Stomach (tissue), 8 donors: ENCODE measurements at regions not wholly inside any gene's neighbourhood (a gene's known extent, or its start where the extent isn't known, plus 50 kb on each side); places are given as distances from the start of the nearest gene placed in this dataset.
"Not testable (repeated sequence)": the region's sequence is repeated elsewhere in the genome, so short reads cannot be mapped to it uniquely, and the experiment has no call there.

Source experiments
- DNase-seq, 2 donors: peaks; one replicate each; pipeline versions ENCODE4 v3.0.0 to v3.0.0-alpha.2; 2013 to 2019
- H3K27ac ChIP-seq, 5 donors: fragments of 200-600 bp in 4 of 5; sonication (generic) in 4 of 5; one replicate each; pipeline ENCODE4 v1.5.1; 2013 to 2019; ENCODE audit warnings: mild to moderate bottlenecking in 1 of 5, moderate library complexity in 1 of 5
- H3K27me3 ChIP-seq, 3 donors: fragments of 200-600 bp; sonication (generic); one replicate each; pipeline ENCODE4 v1.5.1; 2017 to 2019; ENCODE audit warnings: mixed run types in 1 of 3
- H3K36me3 ChIP-seq, 4 donors: fragments of 200-600 bp; sonication (generic); 1 replicate in 3 of 4; 2 replicates in 1 of 4; pipeline ENCODE4 v1.5.1; 2016 to 2019
- H3K4me1 ChIP-seq, 4 donors: fragments of 200-600 bp; sonication (generic); one replicate each; pipeline ENCODE4 v1.5.1; 2016 to 2019
- H3K4me3 ChIP-seq, 4 donors: fragments of 200-600 bp; sonication (generic) in 3 of 4; one replicate each; pipeline ENCODE4 v1.5.1; 2016 to 2019; ENCODE audit warnings: mild to moderate bottlenecking in 1 of 4
- H3K9me3 ChIP-seq, 4 donors: fragments of 200-600 bp; sonication (generic); one replicate each; pipeline ENCODE4 v1.5.1; 2016 to 2019
- CTCF ChIP-seq, 7 experiments: fragments of 450-650 bp in 4 of 7; fragments of 200-600 bp in 3 of 7; sonication (generic) in 3 of 7; IDR thresholded peaks; one replicate each; pipeline ENCODE4 v1.5.1; 2016 to 2019; ENCODE audit warnings: antibody characterized with exemption in 7 of 7, control low read depth in 2 of 7, mild to moderate bottlenecking in 1 of 7
- EP300 ChIP-seq: sonication (generic); formaldehyde crosslinking; IDR thresholded peaks from one replicate; pipeline ENCODE4 v1.6.1; 2017; ENCODE audit warnings: antibody characterized with exemption
- POLR2A ChIP-seq, 4 donors: fragments of 450-650 bp; IDR thresholded peaks; one replicate each; pipeline ENCODE4 v1.6.1; 2016; ENCODE audit warnings: antibody characterized with exemption in 4 of 4, control low read depth in 2 of 4, mild to moderate bottlenecking in 1 of 4, moderate library complexity in 1 of 4
- POLR2AphosphoS5 ChIP-seq, 3 donors: sonication (generic); formaldehyde crosslinking; IDR thresholded peaks; one replicate each; pipeline ENCODE4 v1.6.1; 2016; ENCODE audit warnings: antibody characterized with exemption in 3 of 3
- WGBS, 5 donors: extraction: QIAGEN DNeasy Blood & Tissue Kit in 3 of 5; methylation state at CpG; one replicate each; pipeline versions ENCODE4 v1.1.5 to v1.1.7; 2013 to 2018; 5-methylcytosine and 5-hydroxymethylcytosine counted together
- intact Hi-C: fragments of 100-400 bp; cut with DNase I; formaldehyde crosslinking; loops from one replicate; pipeline ENCODE4 v1.15.1; 2023; ENCODE audit warnings: low total_unique reads
- donor health status: healthy with polysubstance abuse.
- donor health status: Bipolar disorder and iron deficiency.
- donor health status: healthy.

DNA sequence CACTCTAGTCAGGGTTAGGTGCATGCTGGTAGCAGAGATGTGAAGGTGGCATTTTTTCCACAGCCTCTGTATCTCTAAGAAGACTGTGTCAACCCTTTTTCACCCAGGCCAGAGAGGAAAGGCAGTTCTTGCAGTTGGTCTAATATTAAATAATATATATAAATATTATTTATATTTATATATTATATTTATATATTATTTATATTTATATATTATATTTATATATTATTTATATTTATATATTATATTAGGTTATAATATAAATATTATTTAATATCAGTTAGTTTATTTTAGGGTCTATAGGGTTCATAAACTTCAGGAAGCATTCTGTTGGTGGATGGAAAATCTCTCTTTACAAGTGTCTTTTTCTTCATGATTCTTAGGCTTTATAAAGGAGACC is 218.6 kb upstream of the DMRTA1 start:
- intact Hi-C loops: no loop called here
- Histone ChIP-seq H3K27ac (no peak overlapping the region), H3K4me3 (no peak overlapping the region), H3K27me3 (no peaks in the 10 kb centered on the region), H3K4me1 (no peaks in the 10 kb centered on the region), H3K36me3 (no peaks in the 10 kb centered on the region), H3K9me3 (peaks cover 0 to 29% (median 17%) of the 10 kb centered on the region in 4 donors)
- TF ChIP-seq EP300 (no peak), POLR2AphosphoS5 (IDR thresholded peaks at IDR 0.05) (no peak), POLR2A (IDR thresholded peaks at IDR 0.05) (no peak), CTCF (IDR thresholded peaks at IDR 0.05) (no peak)
- DNase-seq: no peak

DNA sequence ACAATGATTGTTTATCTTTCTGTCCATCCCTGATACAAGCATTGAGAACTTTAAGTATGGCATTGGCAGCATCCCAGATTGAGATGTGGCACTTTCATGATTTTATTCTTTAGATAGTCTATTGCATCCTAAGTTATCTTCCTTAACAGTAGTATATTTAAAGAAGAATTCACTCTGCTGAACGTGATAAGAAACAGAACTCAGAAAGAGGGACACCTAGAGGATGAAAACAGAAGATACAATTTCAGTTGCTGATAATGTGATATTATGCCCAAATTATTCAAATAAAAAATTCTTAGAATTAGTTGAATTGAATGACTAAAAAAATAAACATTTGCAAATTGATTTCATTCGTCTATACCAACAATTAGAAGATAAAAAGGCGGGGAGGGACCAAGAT is 218.1 kb upstream of the DMRTA1 start:
- Histone ChIP-seq H3K4me3 (no peak overlapping the region), H3K27ac (no peak overlapping the region), H3K4me1 (no peaks in the 10 kb centered on the region), H3K27me3 (no peaks in the 10 kb centered on the region), H3K9me3 (peaks cover 0 to 29% (median 17%) of the 10 kb centered on the region in 4 donors), H3K36me3 (no peaks in the 10 kb centered on the region)
- WGBS, 5 donors: 25 to 41% (median 32%) methylated on average over 3 of the region's 3 CpGs
- no peak for DNase-seq
- intact Hi-C loops: no loop called here
- TF ChIP-seq EP300 (no peak), POLR2A (IDR thresholded peaks at IDR 0.05) (no peak), CTCF (IDR thresholded peaks at IDR 0.05) (no peak), POLR2AphosphoS5 (IDR thresholded peaks at IDR 0.05) (no peak)

- TF ChIP-seq CTCF (IDR thresholded peaks at IDR 0.05): no peak
- no peak for TF ChIP-seq POLR2AphosphoS5 (IDR thresholded peaks at IDR 0.05)
- TF ChIP-seq POLR2A (IDR thresholded peaks at IDR 0.05): no peak
- no peak for TF ChIP-seq EP300
- Histone ChIP-seq H3K27me3 (no peaks in the 10 kb centered on the region), H3K4me1 (no peaks in the 10 kb centered on the region), H3K36me3 (no peaks in the 10 kb centered on the region), H3K9me3 (peaks cover 0 to 29% (median 17%) of the 10 kb centered on the region in 4 donors), H3K27ac (no peak overlapping the region), H3K4me3 (no peak overlapping the region)
- intact Hi-C loops: no loop called here
- 73 to 84% (median 80%) methylated on average over 4 of the region's 4 CpGs for WGBS, 5 donors
- no peak for DNase-seq
Measured at GRCh38 chr9:22229069-22229468, 217.6 kb upstream of the DMRTA1 start.

GRCh38 chr9:22231309-22231708 is 215.3 kb upstream of the DMRTA1 start:
- peaks cover 0 to 20% (median 13%) of the 10 kb centered on the region in 4 donors for H3K9me3 ChIP-seq
- H3K36me3 ChIP-seq, DNase-seq, H3K4me3 ChIP-seq, H3K27ac ChIP-seq, intact Hi-C loops, H3K4me1 ChIP-seq, H3K27me3 ChIP-seq: not testable (repeated sequence)

DNA sequence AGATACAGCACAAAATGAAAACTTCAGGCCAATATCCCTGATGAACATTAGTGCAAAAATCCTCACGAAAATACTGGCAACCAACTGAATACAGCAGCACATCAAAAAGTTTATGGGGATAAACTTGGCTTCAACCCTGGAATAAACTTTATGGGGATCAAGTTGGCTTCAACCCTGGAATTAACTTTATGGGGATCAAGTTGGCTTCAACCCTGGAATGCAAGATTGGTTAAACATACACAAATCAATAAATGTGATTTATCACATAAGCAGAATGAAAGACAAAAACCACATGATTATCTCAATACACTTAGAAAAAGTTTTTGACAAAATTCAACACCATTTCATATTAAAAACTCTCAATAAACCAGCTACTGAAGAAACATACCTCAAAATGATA is 213.7 kb upstream of the DMRTA1 start:
- Histone ChIP-seq H3K4me1 (peaks cover 0 to 2% (median 0%) of the 10 kb centered on the region in 4 donors), H3K4me3 (no peak overlapping the region), H3K9me3 (peaks cover 0 to 20% (median 13%) of the 10 kb centered on the region in 4 donors), H3K36me3 (no peaks in the 10 kb centered on the region), H3K27ac (no peak overlapping the region), H3K27me3 (no peaks in the 10 kb centered on the region)
- 58 to 82% (median 75%) methylated on average over 1 of the region's 1 CpG for WGBS, 5 donors
- no peak for DNase-seq
- intact Hi-C loops: no loop called here
- TF ChIP-seq POLR2AphosphoS5 (IDR thresholded peaks at IDR 0.05): no peak
- TF ChIP-seq CTCF (IDR thresholded peaks at IDR 0.05): no peak
- TF ChIP-seq EP300: no peak
- TF ChIP-seq POLR2A (IDR thresholded peaks at IDR 0.05): no peak
